ENCODE measurements at regions not wholly inside any gene's neighbourhood (a gene's known extent, or its start where the extent isn't known, plus 50 kb on each side); places are given as distances from the start of the nearest gene placed in this dataset.

- DNase-seq = no peak
Observed at GRCh38 chr13:58804832-58805231, 1173.3 kb downstream of the PCDH17 start.

- DNase-seq = no peak
Observed at GRCh38 chr13:58806401-58806800, 1174.9 kb downstream of the PCDH17 start.

GRCh38 chr13:58823701-58824100, 1192.2 kb downstream of the PCDH17 start:
- no peak for DNase-seq

- no peak for DNase-seq
Observed at GRCh38 chr13:58827904-58828303, 1196.4 kb downstream of the PCDH17 start.

GRCh38 chr13:58830841-58831240, 1199.3 kb downstream of the PCDH17 start:
- DNase-seq = peak; percentile 22

- DNase-seq = no peak
Observed at GRCh38 chr13:58838615-58839014, 1207.1 kb downstream of the PCDH17 start.

- no peak for DNase-seq
Observed at GRCh38 chr13:58843071-58843470, 1211.5 kb downstream of the PCDH17 start.

- DNase-seq = no peak
Observed at GRCh38 chr13:58843567-58843966, 1212.0 kb downstream of the PCDH17 start.

- peak; percentile 10 for DNase-seq
Observed at GRCh38 chr13:58850161-58850560, 1218.6 kb downstream of the PCDH17 start.

- DNase-seq = no peak
Observed at GRCh38 chr13:58852076-58852475, 1220.5 kb downstream of the PCDH17 start.

- no peak for DNase-seq
Observed at GRCh38 chr13:58855283-58855682, 1223.7 kb downstream of the PCDH17 start.

- no peak for DNase-seq
Observed at GRCh38 chr13:58858870-58859371, 1227.4 kb downstream of the PCDH17 start.

- DNase-seq = no peak
Observed at GRCh38 chr13:58865286-58865685, 1233.7 kb downstream of the PCDH17 start.

- no peak for DNase-seq
Observed at GRCh38 chr13:58869566-58869965, 1238.0 kb downstream of the PCDH17 start.

GRCh38 chr13:58876473-58876872, 1244.9 kb downstream of the PCDH17 start:
- DNase-seq = no peak

- no peak for DNase-seq
Observed at GRCh38 chr13:58879114-58879513, 1247.6 kb downstream of the PCDH17 start.

GRCh38 chr13:58882516-58882915, 1251.0 kb downstream of the PCDH17 start:
- DNase-seq = no peak

GRCh38 chr13:58883405-58883804, 1251.9 kb downstream of the PCDH17 start:
- DNase-seq = no peak

- DNase-seq = peak; percentile 14
Observed at GRCh38 chr13:58884353-58885209, 1253.0 kb downstream of the PCDH17 start.

GRCh38 chr13:58889474-58889873, 1257.9 kb downstream of the PCDH17 start:
- DNase-seq = no peak

GRCh38 chr13:58893396-58893795, 1261.9 kb downstream of the PCDH17 start:
- no peak for DNase-seq

- DNase-seq = no peak
Observed at GRCh38 chr13:58906329-58907007, 1257.3 kb downstream of the DIAPH3 start.

- DNase-seq = no peak
Observed at GRCh38 chr13:58907347-58907746, 1256.4 kb downstream of the DIAPH3 start.
